ENCODE measurements at regions not wholly inside any gene's neighbourhood (a gene's known extent, or its start where the extent isn't known, plus 50 kb on each side); places are given as distances from the start of the nearest gene placed in this dataset.

DNA sequence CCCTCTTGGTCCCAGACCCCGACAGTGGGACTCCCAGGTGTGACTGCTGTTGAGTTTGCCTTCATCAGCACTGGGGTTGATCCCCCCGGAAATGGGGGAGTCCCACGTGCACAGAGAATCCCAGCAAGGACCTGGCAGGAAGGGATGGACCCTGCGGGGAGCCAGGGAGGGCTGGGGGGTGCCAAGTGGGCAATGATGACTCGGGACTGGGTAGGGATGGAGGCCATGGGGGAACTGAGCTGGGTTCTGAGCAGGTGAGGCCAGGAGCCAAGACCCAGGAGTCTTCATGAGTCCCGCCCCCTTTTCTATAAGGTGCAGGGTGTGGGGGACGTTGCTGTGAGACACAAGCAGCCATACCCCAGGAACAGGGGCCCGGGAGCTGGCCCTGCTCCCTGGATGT is 103.8 kb downstream of the CRYAA start:
- Histone ChIP-seq H3K79me2 (ENCODE audit: control insufficient read depth, insufficient read depth, low read length, poor library complexity) (no peaks in the 10 kb centered on the region), H3K4me1 (ENCODE audit: control insufficient read depth in 1 of 2, insufficient read depth in 2 of 2, low read length in 2 of 2) (no peaks in the 10 kb centered on the region), H3K79me1 (ENCODE audit: low read length) (no peaks in the 10 kb centered on the region), H2BK5ac (ENCODE audit: low read depth, low read length, poor library complexity) (no peak overlapping the region), H3K4me3 (ENCODE audit: low read depth, low read length) (no peak overlapping the region), H4K8ac (ENCODE audit: low read depth, low read length) (no peak overlapping the region), H3K4ac (ENCODE audit: low read depth, low read length) (no peak overlapping the region), H3K36me3 (ENCODE audit: control insufficient read depth in 1 of 2, insufficient read depth in 2 of 2, low read length in 2 of 2) (no peaks in the 10 kb centered on the region), H3K14ac (ENCODE audit: low read length) (no peak overlapping the region), H2BK12ac (ENCODE audit: low read length) (no peak overlapping the region), H3K18ac (ENCODE audit: low read length) (no peak overlapping the region), H3K23ac (ENCODE audit: low read length) (no peak overlapping the region), H2AK5ac (ENCODE audit: low read length) (no peak overlapping the region), H2AFZ (ENCODE audit: insufficient read depth, low read length, poor library complexity) (no peak overlapping the region), H3K27me3 (ENCODE audit: insufficient read depth, low read length) (no peaks in the 10 kb centered on the region), H3K27ac (ENCODE audit: low read depth, low read length) (no peak overlapping the region), H3K9ac (ENCODE audit: low read length) (no peak overlapping the region), H4K12ac (ENCODE audit: low read depth, low read length) (no peak overlapping the region), H4K91ac (ENCODE audit: low read depth, low read length) (no peak overlapping the region), H3K4me2 (ENCODE audit: low read length) (no peak overlapping the region), H2BK120ac (ENCODE audit: insufficient read depth, low read length, poor library complexity) (no peak overlapping the region), H3K9me3 (ENCODE audit: insufficient read depth, low read depth, low read length) (no peaks in the 10 kb centered on the region)
- no peak for DNase-seq
- no CpG with 5 or more reads among the region's 8 CpGs for WGBS (ENCODE audit: extremely low coverage, insufficient coverage, insufficient read length)

DNA sequence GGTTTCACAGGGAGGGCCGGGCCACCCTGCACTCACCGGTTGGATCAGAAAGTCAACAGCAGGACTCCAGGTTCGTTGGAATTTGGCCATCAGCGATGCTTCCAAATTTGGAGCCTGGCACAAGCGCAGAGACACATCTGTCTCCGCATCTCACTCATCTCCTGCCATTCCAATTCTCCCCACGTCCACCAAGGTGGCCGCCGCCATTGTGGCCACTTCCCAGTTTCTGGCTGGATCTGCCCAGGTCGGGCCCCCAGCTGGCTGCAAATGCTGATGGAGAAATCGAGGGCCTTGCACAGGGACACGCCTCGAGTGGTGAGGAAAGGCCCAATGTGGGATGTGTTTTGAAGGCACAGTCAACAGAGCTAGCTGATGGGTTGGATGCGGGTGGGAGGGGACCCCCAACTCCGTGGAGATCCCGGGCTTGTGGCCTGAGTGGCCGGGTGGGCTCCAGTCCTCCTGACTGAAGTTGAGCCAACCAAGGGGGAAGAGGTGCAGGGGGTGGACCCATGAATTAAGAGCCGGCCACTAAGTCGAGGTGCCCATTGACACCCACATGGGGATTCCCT is 102.7 kb downstream of the CRYAA start:
- H3K4ac ChIP-seq (ENCODE audit: low read depth, low read length) = no peak overlapping the region
- H3K4me2 ChIP-seq (ENCODE audit: low read length) = no peak overlapping the region
- H3K27me3 ChIP-seq (ENCODE audit: insufficient read depth, low read length) = no peaks in the 10 kb centered on the region
- H3K4me3 ChIP-seq (ENCODE audit: low read depth, low read length) = no peak overlapping the region
- no peak overlapping the region for H4K91ac ChIP-seq (ENCODE audit: low read depth, low read length)
- H3K79me2 ChIP-seq (ENCODE audit: control insufficient read depth, insufficient read depth, low read length, poor library complexity) = no peaks in the 10 kb centered on the region
- WGBS (ENCODE audit: extremely low coverage, insufficient coverage, insufficient read length) = no CpG with 5 or more reads among the region's 19 CpGs
- no peak overlapping the region for H3K23ac ChIP-seq (ENCODE audit: low read length)
- no peak overlapping the region for H4K8ac ChIP-seq (ENCODE audit: low read depth, low read length)
- H2BK12ac ChIP-seq (ENCODE audit: low read length) = no peak overlapping the region
- H4K12ac ChIP-seq (ENCODE audit: low read depth, low read length) = no peak overlapping the region
- H2AFZ ChIP-seq (ENCODE audit: insufficient read depth, low read length, poor library complexity) = no peak overlapping the region
- H3K36me3 ChIP-seq (ENCODE audit: control insufficient read depth in 1 of 2, insufficient read depth in 2 of 2, low read length in 2 of 2) = no peaks in the 10 kb centered on the region
- H3K14ac ChIP-seq (ENCODE audit: low read length) = no peak overlapping the region
- no peak overlapping the region for H2AK5ac ChIP-seq (ENCODE audit: low read length)
- no peak overlapping the region for H3K27ac ChIP-seq (ENCODE audit: low read depth, low read length)
- no peaks in the 10 kb centered on the region for H3K9me3 ChIP-seq (ENCODE audit: insufficient read depth, low read depth, low read length)
- no peak overlapping the region for H2BK5ac ChIP-seq (ENCODE audit: low read depth, low read length, poor library complexity)
- no peaks in the 10 kb centered on the region for H3K79me1 ChIP-seq (ENCODE audit: low read length)
- no peak overlapping the region for H2BK120ac ChIP-seq (ENCODE audit: insufficient read depth, low read length, poor library complexity)
- no peaks in the 10 kb centered on the region for H3K4me1 ChIP-seq (ENCODE audit: control insufficient read depth in 1 of 2, insufficient read depth in 2 of 2, low read length in 2 of 2)
- DNase-seq = no peak
- H3K9ac ChIP-seq (ENCODE audit: low read length) = no peak overlapping the region
- H3K18ac ChIP-seq (ENCODE audit: low read length) = no peak overlapping the region

- Histone ChIP-seq H3K23ac (ENCODE audit: low read length) (no peak overlapping the region), H3K27me3 (ENCODE audit: insufficient read depth, low read length) (no peaks in the 10 kb centered on the region), H2AFZ (ENCODE audit: insufficient read depth, low read length, poor library complexity) (no peak overlapping the region), H3K4me3 (ENCODE audit: low read depth, low read length) (no peak overlapping the region), H3K14ac (ENCODE audit: low read length) (no peak overlapping the region), H3K9ac (ENCODE audit: low read length) (no peak overlapping the region), H3K79me2 (ENCODE audit: control insufficient read depth, insufficient read depth, low read length, poor library complexity) (no peaks in the 10 kb centered on the region), H3K79me1 (ENCODE audit: low read length) (no peaks in the 10 kb centered on the region), H4K91ac (ENCODE audit: low read depth, low read length) (no peak overlapping the region), H4K8ac (ENCODE audit: low read depth, low read length) (no peak overlapping the region), H2BK120ac (ENCODE audit: insufficient read depth, low read length, poor library complexity) (no peak overlapping the region), H3K18ac (ENCODE audit: low read length) (no peak overlapping the region), H2AK5ac (ENCODE audit: low read length) (no peak overlapping the region), H3K4me2 (ENCODE audit: low read length) (no peak overlapping the region), H3K9me3 (ENCODE audit: insufficient read depth, low read depth, low read length) (no peaks in the 10 kb centered on the region), H3K27ac (ENCODE audit: low read depth, low read length) (no peak overlapping the region), H3K36me3 (ENCODE audit: control insufficient read depth in 1 of 2, insufficient read depth in 2 of 2, low read length in 2 of 2) (no peaks in the 10 kb centered on the region), H3K4me1 (ENCODE audit: control insufficient read depth in 1 of 2, insufficient read depth in 2 of 2, low read length in 2 of 2) (no peaks in the 10 kb centered on the region), H2BK5ac (ENCODE audit: low read depth, low read length, poor library complexity) (no peak overlapping the region), H3K4ac (ENCODE audit: low read depth, low read length) (no peak overlapping the region), H2BK12ac (ENCODE audit: low read length) (no peak overlapping the region), H4K12ac (ENCODE audit: low read depth, low read length) (no peak overlapping the region)
- no CpG with 5 or more reads among the region's 20 CpGs for WGBS (ENCODE audit: extremely low coverage, insufficient coverage, insufficient read length)
- DNase-seq = no peak
Observed at GRCh38 chr21:43270800-43271301, 102.0 kb downstream of the CRYAA start.

- Histone ChIP-seq H3K4me1 (ENCODE audit: control insufficient read depth in 1 of 2, insufficient read depth in 2 of 2, low read length in 2 of 2) (no peaks in the 10 kb centered on the region), H3K9me3 (ENCODE audit: insufficient read depth, low read depth, low read length) (no peaks in the 10 kb centered on the region), H2BK120ac (ENCODE audit: insufficient read depth, low read length, poor library complexity) (no peak overlapping the region), H2AFZ (ENCODE audit: insufficient read depth, low read length, poor library complexity) (no peak overlapping the region), H3K4me3 (ENCODE audit: low read depth, low read length) (no peak overlapping the region), H4K8ac (ENCODE audit: low read depth, low read length) (no peak overlapping the region), H2BK12ac (ENCODE audit: low read length) (no peak overlapping the region), H3K79me1 (ENCODE audit: low read length) (no peaks in the 10 kb centered on the region), H4K12ac (ENCODE audit: low read depth, low read length) (no peak overlapping the region), H3K9ac (ENCODE audit: low read length) (no peak overlapping the region), H3K14ac (ENCODE audit: low read length) (no peak overlapping the region), H3K18ac (ENCODE audit: low read length) (no peak overlapping the region), H2BK5ac (ENCODE audit: low read depth, low read length, poor library complexity) (no peak overlapping the region), H4K91ac (ENCODE audit: low read depth, low read length) (no peak overlapping the region), H3K36me3 (ENCODE audit: control insufficient read depth in 1 of 2, insufficient read depth in 2 of 2, low read length in 2 of 2) (no peaks in the 10 kb centered on the region), H3K27ac (ENCODE audit: low read depth, low read length) (no peak overlapping the region), H3K4me2 (ENCODE audit: low read length) (no peak overlapping the region), H3K23ac (ENCODE audit: low read length) (no peak overlapping the region), H3K27me3 (ENCODE audit: insufficient read depth, low read length) (no peaks in the 10 kb centered on the region), H3K79me2 (ENCODE audit: control insufficient read depth, insufficient read depth, low read length, poor library complexity) (no peaks in the 10 kb centered on the region), H3K4ac (ENCODE audit: low read depth, low read length) (no peak overlapping the region), H2AK5ac (ENCODE audit: low read length) (no peak overlapping the region)
- no CpG with 5 or more reads among the region's 20 CpGs for WGBS (ENCODE audit: extremely low coverage, insufficient coverage, insufficient read length)
- DNase-seq = no peak
Observed at GRCh38 chr21:43269957-43270705, 101.3 kb downstream of the CRYAA start.

All from trophoblast cell (in vitro differentiated cells and primary cell).